ENCODE measurements at regions not wholly inside any gene's neighbourhood (a gene's known extent, or its start where the extent isn't known, plus 50 kb on each side); places are given as distances from the start of the nearest gene placed in this dataset.

- TF ChIP-seq, protein P1, sequence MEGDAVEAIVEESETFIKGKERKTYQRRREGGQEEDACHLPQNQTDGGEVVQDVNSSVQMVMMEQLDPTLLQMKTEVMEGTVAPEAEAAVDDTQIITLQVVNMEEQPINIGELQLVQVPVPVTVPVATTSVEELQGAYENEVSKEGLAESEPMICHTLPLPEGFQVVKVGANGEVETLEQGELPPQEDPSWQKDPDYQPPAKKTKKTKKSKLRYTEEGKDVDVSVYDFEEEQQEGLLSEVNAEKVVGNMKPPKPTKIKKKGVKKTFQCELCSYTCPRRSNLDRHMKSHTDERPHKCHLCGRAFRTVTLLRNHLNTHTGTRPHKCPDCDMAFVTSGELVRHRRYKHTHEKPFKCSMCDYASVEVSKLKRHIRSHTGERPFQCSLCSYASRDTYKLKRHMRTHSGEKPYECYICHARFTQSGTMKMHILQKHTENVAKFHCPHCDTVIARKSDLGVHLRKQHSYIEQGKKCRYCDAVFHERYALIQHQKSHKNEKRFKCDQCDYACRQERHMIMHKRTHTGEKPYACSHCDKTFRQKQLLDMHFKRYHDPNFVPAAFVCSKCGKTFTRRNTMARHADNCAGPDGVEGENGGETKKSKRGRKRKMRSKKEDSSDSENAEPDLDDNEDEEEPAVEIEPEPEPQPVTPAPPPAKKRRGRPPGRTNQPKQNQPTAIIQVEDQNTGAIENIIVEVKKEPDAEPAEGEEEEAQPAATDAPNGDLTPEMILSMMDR (IDR thresholded peaks at IDR 0.05): no peak
These were observed 250.2 kb downstream of the NUF2 start for GRCh38 chr1:163571950-163572349.

DNA sequence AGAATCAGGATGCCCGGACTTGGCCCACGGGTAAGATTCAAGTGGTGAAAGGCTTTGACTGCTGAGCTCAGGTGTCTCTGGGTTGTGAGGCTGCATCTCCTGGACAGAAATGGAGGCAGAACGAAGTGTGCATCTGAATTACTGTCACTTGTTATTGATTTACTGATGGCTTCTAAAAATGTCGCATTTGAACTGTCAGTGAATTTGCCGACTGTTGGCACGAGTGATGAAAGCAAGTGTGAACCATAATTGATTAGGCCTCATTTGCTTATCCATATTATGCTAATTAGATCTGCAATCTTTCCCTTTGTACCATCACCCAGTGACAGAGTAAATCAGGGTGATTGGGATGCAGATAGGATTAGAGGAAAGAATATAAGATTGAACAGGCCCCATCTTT, 252.4 kb downstream of the NUF2 start:
- Mint-ChIP-seq H3K36me3 (ENCODE audit: unreplicated experiment) (no peaks in the 10 kb centered on the region), H3K4me1 (ENCODE audit: unreplicated experiment) (no peaks in the 10 kb centered on the region), H3K9me3 (ENCODE audit: unreplicated experiment) (no peaks in the 10 kb centered on the region), H3K27ac (ENCODE audit: unreplicated experiment) (no peak overlapping the region), H3K27me3 (ENCODE audit: unreplicated experiment) (no peaks in the 10 kb centered on the region), H3K4me3 (ENCODE audit: unreplicated experiment) (no peak overlapping the region)
- TF ChIP-seq, protein P1 (IDR thresholded peaks at IDR 0.05): no peak
- no peak for DNase-seq (ENCODE audit: extremely low spot score, unreplicated experiment)

More at GRCh38 chr1:163571950-163572349, 250.2 kb downstream of the NUF2 start:
- no peaks in the 10 kb centered on the region for H3K9me3 Mint-ChIP-seq (ENCODE audit: unreplicated experiment)
- no peak overlapping the region for H3K4me3 Mint-ChIP-seq (ENCODE audit: unreplicated experiment)
- no peaks in the 10 kb centered on the region for H3K4me1 Mint-ChIP-seq (ENCODE audit: unreplicated experiment)
- H3K36me3 Mint-ChIP-seq (ENCODE audit: unreplicated experiment): no peaks in the 10 kb centered on the region
- H3K27ac Mint-ChIP-seq (ENCODE audit: unreplicated experiment): no peak overlapping the region
- DNase-seq (ENCODE audit: extremely low spot score, unreplicated experiment): no peak
- no peaks in the 10 kb centered on the region for H3K27me3 Mint-ChIP-seq (ENCODE audit: unreplicated experiment)

- TF ChIP-seq, protein P1 (IDR thresholded peaks at IDR 0.05): no peak
- no peaks in the 10 kb centered on the region for H3K27me3 Mint-ChIP-seq (ENCODE audit: unreplicated experiment)
- no peak overlapping the region for H3K27ac Mint-ChIP-seq (ENCODE audit: unreplicated experiment)
- H3K36me3 Mint-ChIP-seq (ENCODE audit: unreplicated experiment): no peaks in the 10 kb centered on the region
- no peaks in the 10 kb centered on the region for H3K4me1 Mint-ChIP-seq (ENCODE audit: unreplicated experiment)
- DNase-seq (ENCODE audit: extremely low spot score, unreplicated experiment): no peak
- H3K9me3 Mint-ChIP-seq (ENCODE audit: unreplicated experiment): no peaks in the 10 kb centered on the region
- H3K4me3 Mint-ChIP-seq (ENCODE audit: unreplicated experiment): no peak overlapping the region
These were observed 259.2 kb downstream of the NUF2 start for GRCh38 chr1:163580926-163581325.

DNA sequence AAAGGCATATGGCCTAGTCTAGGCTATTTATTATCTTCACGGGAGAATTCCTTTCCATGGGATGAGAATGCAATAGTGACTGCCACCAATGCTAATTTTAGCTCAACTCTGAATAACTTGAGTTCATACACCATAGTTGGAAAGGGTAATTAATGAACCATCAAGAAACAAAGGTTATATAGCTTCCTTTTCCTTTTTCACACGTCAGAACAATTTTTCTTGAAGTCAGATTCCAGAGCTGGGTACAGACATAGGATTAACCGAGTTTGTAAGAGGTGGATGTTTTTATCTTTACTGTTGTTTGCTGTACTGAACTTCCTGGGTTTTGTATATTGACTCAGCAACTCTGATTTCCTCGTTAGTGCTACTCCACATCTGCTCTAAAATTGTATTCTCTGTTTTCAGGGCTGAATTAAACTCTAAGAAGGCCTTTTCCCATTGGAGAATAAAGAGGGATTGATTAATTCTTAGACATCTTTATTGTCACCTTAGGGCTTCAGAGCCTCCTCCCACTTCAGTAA, 262.0 kb downstream of the NUF2 start:
- H3K9me3 Mint-ChIP-seq (ENCODE audit: unreplicated experiment): no peaks in the 10 kb centered on the region
- DNase-seq (ENCODE audit: extremely low spot score, unreplicated experiment): no peak
- H3K4me1 Mint-ChIP-seq (ENCODE audit: unreplicated experiment): no peaks in the 10 kb centered on the region
- H3K27ac Mint-ChIP-seq (ENCODE audit: unreplicated experiment): no peak overlapping the region
- H3K36me3 Mint-ChIP-seq (ENCODE audit: unreplicated experiment): no peaks in the 10 kb centered on the region
- H3K27me3 Mint-ChIP-seq (ENCODE audit: unreplicated experiment): no peaks in the 10 kb centered on the region
- TF ChIP-seq, protein P1 (IDR thresholded peaks at IDR 0.05): no peak
- no peak overlapping the region for H3K4me3 Mint-ChIP-seq (ENCODE audit: unreplicated experiment)

GRCh38 chr1:163585796-163586195, 264.0 kb downstream of the NUF2 start:
- no peak overlapping the region for H3K27ac Mint-ChIP-seq (ENCODE audit: unreplicated experiment)
- no peaks in the 10 kb centered on the region for H3K4me1 Mint-ChIP-seq (ENCODE audit: unreplicated experiment)
- DNase-seq (ENCODE audit: extremely low spot score, unreplicated experiment): no peak
- no peaks in the 10 kb centered on the region for H3K36me3 Mint-ChIP-seq (ENCODE audit: unreplicated experiment)
- TF ChIP-seq, protein P1 (IDR thresholded peaks at IDR 0.05): no peak
- H3K9me3 Mint-ChIP-seq (ENCODE audit: unreplicated experiment): no peaks in the 10 kb centered on the region
- H3K27me3 Mint-ChIP-seq (ENCODE audit: unreplicated experiment): no peaks in the 10 kb centered on the region
- no peak overlapping the region for H3K4me3 Mint-ChIP-seq (ENCODE audit: unreplicated experiment)
